NCI-H1105 (cell line): ENCODE measurements at regions not wholly inside any gene's neighbourhood (a gene's known extent, or its start where the extent isn't known, plus 50 kb on each side); places are given as distances from the start of the nearest gene placed in this dataset.

Experiments
- DNase-seq: peaks from one replicate; lab custom pipeline; 2025; lab: John Stamatoyannopoulos, UW

DNA sequence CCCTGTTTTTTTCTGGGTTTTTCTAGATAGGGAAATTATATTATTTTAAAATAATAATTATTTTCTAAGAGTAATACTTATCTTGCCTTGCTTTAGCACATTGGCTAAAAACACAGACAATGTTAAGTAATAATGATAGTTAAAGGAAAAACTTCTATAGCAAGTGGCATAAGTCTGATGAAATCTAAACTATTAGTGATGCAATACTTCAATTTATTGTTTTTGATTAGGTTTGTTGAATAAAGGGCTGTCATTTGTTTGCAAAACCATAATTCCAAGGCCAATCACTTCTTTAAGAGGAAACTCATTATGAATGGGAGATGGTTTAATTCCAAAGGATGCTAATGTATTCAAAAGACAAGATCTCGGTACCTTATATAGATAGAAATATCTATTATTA is 293.8 kb upstream of the FBXL7 start:
- DNase-seq: no peak

DNA sequence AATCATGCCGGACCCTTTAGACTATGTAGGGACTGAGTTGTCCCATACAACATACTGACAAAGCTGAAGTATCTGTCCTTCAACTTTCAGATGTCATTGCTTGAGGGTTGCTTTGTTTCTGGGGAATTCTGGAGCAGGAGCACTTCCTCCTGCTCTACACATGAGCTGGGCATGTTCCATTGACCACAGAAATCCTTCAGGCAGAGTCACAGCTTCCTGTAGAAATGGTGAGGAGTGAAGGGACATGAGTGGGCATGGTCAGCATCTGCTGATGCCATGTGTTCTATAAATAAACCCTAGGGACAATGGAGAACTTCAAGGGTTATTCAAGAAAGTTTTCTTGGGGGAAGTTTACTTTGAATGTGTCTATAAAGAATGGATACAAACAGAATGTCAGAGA is 296.6 kb upstream of the FBXL7 start:
- DNase-seq: no peak

DNA sequence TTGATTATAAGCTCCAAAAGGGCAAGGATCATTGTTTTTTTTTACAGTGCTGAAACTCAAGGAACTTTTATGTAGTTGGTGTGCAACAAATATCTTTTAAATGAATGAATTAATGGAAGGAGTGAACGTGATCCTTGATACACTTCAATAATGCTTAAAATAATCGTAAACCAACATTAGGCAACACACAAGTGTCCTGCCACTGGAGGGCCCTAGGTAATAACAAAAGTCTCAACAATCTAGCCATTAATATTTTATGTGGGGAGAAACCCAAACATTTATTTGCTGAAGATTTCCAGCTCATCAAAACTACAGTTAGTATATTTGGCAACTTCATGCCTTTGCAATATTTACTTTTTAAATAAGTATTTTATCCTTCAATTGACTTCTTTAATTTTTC is 309.0 kb upstream of the FBXL7 start:
- no peak for DNase-seq

DNA sequence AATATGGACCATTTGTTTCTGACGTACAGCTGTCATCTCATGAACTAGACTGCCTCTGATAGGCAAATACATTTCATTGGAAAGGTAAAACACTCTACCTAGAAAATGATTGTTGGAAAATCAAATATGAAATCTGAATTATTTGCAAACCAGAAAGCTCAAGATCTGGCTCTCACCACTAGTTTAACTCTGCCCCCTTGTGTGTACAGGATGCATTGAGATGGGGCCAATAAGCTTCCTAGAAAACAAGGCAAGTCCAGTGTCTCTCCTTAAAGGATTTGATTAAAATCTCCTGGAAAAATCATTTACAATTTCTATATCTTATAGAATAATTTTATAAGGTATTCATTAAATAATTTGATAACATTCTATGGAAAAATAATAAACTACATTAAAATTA is 311.9 kb upstream of the ANKH start:
- DNase-seq: no peak

DNA sequence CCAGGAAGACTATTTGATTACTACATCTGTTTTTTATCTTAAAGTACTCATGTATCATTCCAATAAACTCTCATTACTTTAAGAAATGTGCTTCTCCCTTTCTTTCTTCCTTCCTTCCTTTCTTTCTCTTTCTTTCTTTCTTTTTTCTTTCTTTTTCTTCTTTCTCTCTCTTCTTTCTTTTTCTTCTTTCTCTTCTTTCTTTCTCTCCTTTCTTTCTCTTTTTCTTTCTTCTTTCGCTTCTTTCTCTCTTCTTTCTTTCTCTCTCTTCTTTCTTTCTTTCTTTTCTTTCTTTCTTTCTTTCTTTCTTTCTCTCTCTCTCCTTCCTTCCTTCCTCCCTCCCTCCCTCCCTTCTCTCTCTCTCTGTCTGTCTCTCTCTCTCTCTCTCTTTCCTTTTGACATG is 298.6 kb upstream of the ANKH start:
- DNase-seq: no peak

DNA sequence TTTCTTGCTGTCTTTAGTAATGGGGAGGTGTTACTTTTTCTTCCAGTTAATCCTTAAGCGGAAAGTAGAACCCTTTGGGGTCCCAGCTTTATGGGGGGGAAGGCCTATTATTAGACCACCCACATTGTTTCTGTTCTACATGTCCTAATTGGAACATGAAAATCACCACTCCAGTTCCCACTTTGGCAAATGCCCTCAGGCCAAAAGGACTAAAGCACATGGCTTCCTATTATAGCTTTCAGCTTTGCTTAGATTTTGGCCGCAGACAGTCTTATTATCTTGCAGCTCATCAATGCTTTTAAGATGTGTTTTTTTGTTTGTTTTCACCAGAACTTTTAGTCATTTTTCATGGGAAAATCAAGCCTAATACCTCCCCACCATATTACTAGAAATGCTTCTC is 296.8 kb upstream of the ANKH start:
- no peak for DNase-seq

DNA sequence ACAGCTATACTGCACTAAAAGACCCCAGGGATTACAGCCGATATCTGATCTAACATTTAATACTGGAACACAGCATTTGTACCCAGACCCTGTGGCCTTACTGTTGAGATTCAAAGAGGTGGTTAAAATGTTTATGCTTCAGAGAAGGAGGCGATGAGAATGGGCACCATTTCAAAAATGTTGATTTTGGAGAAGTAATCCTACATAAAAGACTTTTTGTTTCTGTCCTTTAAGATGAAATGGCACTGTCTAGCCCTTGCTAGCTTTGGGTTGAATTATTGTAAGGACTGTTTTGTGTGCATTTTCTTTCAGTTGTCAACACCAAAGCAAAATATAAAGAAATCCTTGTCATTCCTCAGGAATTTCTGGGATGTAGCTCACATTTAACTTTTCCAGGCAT is 288.5 kb upstream of the ANKH start:
- no peak for DNase-seq

DNA sequence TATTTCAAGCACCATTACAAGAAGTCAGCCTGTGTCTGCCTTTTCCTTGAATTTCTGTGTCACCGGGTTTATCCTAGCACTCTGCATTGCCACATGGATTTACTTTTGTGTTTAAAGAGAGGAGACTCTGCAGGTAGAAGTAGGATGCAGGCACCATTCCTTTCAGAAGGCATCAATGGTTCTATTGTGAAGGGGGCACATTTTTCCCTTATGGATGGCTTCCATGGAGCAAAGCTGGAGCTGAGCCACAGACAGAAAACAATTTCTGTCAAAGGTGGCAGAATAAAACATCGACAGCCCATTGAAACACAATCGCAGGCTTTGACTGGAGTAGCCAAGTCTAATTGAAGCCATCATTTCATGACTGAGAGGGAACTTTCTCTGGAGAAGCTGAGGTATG is 288.0 kb upstream of the ANKH start:
- no peak for DNase-seq

DNA sequence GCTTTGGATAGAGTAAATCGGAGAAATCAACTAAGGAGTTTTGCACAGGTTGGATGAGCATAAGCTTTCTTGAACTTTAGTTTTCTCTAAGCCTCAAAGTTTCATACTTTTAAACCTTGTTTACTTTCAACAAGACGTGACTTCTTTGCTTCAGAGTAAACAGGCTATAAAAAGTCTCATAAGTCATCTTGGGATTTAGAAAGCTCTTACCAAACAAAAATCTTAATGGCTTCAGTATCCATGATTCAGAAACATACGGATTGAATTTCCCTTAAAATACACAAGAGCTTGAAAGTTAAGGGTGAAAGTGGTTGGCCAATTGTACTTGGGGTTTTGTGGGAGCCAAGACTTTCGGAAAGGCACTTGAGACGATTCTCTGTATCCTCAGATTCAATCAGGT is 270.9 kb upstream of the ANKH start:
- no peak for DNase-seq

DNA sequence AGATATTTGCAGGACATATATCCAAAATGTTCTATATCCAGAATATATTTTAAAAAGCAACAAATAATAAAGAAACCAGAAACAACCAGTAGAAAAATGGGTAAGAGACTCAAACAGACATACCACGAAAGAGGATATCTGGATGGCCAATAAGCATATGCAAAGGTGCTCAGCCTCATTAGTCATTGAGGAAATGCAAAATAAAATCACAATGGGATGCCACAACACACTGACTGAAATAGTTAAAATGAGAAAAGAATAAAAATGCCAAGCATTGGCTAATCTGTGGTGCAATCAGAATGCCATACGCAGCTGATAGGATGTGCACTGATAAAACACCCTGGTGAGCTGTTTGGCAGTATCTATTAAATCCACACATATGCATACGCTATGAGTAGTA is 265.8 kb upstream of the ANKH start:
- DNase-seq: no peak

DNA sequence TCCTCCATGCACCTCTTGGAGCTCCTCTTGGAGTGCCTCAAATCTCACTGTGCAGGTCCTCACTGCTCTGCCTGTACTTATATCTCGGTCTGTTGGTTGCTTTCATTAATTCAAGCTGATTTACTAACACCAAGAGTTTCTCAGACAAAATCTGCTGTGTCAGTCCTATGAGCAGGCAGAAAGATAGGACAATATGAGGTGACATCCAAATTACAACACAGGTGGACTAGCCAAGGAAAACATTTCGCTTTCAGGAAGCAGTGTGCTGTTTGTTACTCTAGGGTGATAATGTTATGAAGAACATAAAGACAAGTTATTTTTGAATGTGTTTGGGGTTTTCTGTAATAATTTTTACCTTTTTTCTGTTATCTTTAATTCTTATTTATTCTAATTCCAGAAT is 264.1 kb upstream of the ANKH start:
- DNase-seq: no peak

DNA sequence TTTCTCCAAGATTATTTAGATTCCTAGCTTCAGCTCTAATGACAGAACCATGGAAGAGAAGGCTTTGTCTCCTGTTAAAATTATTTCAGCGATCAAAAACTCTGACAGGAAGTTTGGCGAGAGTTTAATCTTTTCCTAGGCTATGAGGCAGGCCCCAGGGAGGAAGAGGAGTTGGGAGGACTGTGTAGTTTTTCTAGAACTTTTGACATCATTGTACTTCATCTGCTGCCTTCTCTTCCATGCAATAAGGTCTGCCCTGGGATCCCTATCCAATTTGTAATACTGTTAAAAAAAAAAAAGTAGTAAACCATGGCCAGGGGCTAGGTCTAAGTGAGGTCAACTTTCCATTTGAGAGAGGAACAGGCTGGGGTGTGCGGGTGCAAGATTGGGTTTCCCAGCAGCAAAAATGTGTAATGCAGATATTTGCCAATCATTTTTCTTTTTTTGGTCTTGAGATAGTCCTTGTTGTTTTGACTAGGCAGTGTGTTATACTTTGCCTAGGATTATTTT is 261.9 kb upstream of the ANKH start:
- no peak for DNase-seq

DNA sequence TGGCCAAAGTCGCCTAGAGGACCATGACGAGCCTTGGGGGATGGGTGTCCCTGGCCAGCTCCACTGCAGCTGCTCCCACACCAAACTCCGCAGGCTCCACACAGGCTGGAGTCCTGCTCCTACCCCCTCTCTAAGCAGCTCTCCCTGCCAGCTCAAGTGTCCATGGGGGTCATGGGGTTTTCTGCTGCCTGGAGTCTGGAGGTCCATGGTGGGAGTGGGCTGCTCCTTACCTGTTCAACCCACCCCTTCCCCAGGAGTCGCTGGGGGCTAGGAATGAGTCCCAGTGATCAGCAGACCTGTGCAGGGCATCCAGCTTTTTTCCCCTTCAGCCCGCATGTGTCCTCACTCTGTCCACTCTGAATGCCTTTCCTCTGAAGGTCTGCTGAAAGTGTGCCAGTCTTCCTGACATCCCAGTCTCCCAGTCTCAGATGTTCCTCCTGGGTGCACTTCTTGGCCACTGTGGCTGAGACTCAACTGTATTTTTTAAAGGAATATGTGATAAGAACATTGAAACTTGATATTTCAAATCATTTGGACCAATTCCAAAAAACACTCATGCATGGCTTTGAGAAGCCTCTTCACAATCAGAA is 261.3 kb upstream of the ANKH start:
- no peak for DNase-seq

DNA sequence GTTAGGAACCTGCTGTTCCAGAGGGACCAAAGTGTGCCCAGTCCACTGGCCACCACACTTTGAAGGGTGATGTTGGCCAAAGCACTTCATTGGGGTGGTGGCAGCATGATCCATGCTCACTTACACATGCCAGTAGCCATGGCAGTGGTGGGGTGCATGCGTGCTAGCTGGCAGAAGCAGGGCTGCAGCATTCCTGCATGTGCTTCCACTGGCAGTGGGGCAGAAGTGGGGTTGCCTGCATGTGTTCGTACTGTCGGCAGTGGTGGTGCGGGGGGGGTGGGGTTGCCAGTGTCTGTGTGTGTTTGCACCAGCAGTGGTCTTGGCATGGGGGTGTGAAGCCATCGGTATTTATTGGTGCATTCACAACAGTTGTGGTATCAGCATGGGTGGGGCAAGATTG is 260.3 kb upstream of the ANKH start:
- no peak for DNase-seq

DNA sequence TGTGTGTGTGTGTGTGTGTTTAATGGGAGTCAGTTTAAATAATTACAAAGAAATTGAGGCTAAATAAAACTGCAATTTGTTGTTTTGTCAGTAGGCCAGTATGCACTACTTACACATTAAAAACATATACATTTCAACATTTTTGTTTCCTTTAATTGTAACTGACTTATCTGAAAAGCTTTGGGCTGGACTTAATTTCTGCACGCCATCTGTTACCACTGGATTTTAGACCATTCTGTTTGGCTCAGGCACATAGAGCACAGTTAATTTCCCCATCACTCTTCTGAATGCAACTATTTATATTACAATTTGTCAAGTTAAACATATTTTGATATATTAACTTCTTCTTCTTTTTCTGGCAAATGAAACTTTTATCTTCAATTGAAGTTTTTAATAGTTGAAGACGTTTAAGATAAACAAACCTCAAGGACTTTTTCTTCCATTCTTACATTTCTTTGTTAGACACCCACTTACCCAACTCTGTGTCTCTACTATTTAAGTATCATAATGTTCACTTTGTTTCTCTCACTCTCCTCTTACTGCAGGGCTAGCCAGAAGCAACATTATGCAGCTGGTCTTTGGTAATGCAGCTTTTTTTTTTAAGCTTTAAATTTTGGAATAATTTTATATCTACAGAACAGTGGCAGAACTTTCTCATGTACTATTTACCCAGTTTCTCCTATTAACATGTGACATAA is 253.4 kb upstream of the ANKH start:
- DNase-seq: no peak

DNA sequence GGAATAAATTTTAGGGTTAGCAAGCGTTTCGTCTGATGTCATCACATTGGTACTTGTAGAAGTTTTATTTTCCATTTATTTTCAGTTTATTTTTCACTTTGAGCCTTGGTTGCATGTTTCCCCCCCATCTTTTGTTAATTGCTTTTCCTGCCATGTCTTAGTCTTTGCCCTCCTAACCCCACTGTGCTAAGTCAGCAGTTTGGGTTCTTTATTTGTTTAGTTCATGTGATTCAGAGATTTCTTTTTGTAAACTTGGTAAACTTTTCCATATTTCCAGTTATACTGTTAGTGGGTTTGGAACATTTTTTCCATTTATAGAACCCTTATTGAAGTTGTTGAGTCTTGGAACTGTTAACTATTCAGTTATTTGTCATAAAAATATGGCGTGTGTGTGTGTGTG is 252.9 kb upstream of the ANKH start:
- no peak for DNase-seq

DNA sequence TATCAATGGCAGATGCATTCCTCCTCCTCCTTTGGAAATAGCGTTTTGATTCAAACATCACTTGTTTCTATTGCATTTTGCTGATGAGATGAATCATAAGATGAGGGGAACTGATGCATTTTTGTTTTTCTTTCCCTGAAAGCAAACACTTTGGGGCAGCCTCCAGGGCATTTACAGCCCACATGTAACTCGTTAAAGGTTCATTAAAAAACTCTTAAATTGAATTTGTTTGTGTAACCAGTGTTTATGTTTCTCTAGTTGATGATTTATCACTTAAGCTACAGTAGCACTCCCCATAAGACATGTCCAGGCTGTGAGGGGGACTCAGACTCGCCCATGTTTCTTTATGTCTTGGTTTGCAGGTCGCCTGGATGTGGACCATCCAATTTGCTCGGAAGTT is 246.1 kb upstream of the ANKH start:
- no peak for DNase-seq

DNA sequence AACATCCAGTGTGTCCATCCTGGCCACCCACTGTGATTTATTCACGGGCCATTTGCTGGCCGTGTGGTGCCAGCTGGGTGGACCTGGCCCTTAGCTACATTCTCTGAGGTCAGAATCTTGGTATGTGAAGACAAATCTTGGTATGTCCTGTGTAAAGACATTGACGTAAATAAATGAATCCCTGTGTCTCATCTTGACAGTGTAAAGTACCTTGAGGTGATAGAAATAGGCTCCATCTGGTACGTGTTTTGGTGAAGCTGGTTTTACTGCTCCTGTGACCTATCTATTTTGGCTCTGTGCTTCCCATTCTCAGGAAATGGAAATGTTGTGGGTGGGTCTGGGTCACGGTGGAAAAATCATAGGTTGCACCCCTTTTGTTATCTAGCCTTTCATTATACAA is 245.4 kb upstream of the ANKH start:
- DNase-seq: no peak

DNA sequence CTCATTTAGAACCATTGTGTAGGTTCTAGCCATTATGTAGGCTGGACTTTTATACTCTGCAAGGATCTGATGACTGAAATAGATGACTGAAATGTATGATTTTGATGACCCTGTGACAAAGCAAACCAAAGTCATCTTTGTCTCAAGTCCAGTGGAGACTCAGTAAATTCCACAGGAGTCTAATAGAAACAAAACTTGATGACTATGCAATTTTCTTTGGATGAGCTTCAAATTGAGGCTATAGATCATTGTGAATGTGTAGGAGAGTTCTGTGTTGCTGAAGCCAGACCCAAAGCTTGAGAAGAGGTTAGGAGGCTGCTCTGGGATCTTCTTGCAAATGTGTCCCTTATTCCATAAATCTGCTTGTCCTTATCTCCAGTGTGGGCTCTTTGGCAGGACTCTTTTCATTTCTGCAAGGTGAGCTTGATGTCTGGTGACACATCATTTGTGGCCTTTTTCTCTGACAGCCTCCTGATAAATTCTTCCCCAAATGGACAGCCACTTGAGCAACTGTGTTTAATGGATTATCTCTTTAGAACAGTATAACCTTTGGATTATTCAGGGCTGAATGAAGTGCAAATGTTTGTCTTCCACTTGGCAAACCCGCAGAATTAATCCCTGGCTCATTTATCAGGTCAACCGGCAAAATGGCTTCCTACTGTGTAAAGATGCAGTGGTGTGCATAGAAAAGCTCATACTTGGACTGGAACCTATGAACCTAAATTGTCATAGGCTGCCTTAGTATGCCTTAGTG is 235.1 kb upstream of the ANKH start:
- no peak for DNase-seq

DNA sequence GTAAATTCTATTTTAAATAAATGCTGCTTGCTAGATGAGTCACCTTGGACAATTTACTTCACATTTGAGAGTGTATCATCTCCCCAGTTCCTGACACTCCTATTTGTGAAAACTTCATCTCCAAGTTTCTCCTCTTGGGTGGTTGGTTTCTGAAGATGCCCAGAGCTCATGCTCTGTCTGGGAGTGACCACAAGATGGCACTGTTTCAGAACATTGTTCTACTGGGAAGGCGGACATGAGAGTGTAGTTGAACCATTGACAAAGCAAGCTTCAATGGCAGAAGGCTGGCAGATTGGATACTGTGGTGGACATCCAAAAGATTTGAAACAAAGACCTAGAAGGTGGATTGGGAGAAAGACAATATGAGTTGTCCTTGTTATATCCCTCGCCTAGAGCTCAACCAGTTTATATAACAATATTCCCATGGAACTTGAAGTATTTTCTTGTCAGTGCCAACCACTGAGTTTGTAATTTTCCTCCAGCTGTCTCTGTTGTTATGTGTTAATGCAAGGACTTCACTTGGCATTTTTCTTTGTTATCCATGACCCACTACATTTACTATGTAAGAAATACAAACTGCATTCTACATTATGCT is 234.3 kb upstream of the ANKH start:
- DNase-seq: peak; percentile 46

DNA sequence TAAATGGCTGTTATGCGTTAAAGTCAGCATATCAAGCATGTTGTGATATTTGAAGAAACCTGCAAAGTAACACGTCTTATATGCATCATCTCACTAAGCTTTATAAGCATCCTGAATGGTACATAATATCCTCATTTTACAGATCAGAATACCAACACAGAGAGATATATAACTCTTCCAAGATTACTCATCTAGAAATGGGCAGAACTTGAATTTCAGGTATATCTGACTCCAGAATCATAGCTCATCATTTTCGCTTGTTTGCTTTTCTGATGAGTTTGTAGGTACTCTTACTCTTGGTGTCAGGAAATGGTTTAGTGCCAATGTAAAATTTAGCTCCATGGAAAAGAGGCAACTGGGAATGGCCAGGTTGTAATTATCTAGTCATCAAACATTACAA is 232.3 kb upstream of the ANKH start:
- no peak for DNase-seq

DNA sequence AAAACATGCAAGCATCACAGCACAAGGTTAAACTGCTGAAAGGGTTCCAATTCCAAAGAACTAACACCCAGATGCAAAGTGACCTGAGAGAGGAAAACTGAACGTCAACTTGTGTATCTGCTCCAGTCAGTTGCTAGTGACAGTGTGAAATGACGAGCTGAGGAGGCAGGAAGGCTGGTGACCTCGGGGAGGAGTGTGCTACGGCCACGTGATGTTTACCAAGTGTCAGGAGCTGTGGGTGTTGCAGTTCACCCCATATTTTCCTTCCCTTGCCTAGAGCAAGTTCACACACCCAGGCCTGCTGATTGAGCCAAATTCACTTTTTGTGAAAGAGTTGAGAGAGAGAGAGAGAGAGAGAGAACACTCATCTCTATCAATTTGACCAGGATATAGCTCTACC is 231.6 kb upstream of the ANKH start:
- DNase-seq: no peak

DNA sequence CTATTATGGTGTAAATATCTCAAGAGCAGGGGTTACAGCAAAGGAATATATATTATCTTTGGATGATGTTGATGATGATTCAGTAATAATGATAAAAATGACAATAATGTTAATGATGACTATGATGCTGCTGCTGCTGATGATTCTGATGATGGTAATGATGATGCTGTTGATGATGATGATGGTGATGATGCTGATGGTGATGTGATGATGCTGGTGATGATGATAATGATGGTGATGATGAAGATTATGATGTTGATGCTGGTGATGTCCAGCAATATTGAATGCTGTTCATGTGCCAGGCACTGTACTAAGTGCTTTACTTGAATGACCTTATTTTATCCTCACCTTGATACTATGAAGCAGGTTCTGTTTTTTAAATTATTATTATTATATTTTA is 226.0 kb upstream of the ANKH start:
- DNase-seq: no peak
